H9 (cell line): ENCODE measurements at regions not wholly inside any gene's neighbourhood (a gene's known extent, or its start where the extent isn't known, plus 50 kb on each side); places are given as distances from the start of the nearest gene placed in this dataset.

Source experiments
- DNase-seq: peaks from one replicate; pipeline ENCODE4 v3.0.0-alpha.2; 2017
- H2AFZ ChIP-seq: one replicate; pipeline ENCODE4 v1.6.1; 2013; ENCODE audit warnings: mild to moderate bottlenecking, low read length, control low read depth, moderate library complexity
- H2AK5ac ChIP-seq: 2 replicates; pipeline ENCODE4 v1.6.1; 2013; ENCODE audit warnings: low read length, control low read depth, mixed read lengths; ENCODE audit not compliant: insufficient read length
- H2BK120ac ChIP-seq: one replicate; pipeline ENCODE4 v1.6.1; 2013; ENCODE audit warnings: low read depth, mild to moderate bottlenecking, low read length, control low read depth, inconsistent platforms; ENCODE audit not compliant: poor library complexity, severe bottlenecking
- H2BK12ac ChIP-seq: 2 replicates; pipeline ENCODE4 v1.6.1; 2013; ENCODE audit warnings: low read length, control low read depth, mixed read lengths, low read depth; ENCODE audit not compliant: insufficient read length
- H2BK15ac ChIP-seq: 2 replicates; pipeline ENCODE4 v1.6.1; 2013; ENCODE audit warnings: low read depth, low read length, control low read depth
- H2BK20ac ChIP-seq: one replicate; pipeline ENCODE4 v1.6.1; 2013; ENCODE audit warnings: low read depth, mild to moderate bottlenecking, low read length, control low read depth, inconsistent platforms; ENCODE audit not compliant: poor library complexity, severe bottlenecking
- H2BK5ac ChIP-seq: 2 replicates; pipeline ENCODE4 v1.6.1; 2013; ENCODE audit warnings: low read length, control low read depth, mixed read lengths; ENCODE audit not compliant: insufficient read length
- H3K14ac ChIP-seq: 2 replicates; pipeline ENCODE4 v1.6.1; 2013; ENCODE audit warnings: low read length, control low read depth; ENCODE audit not compliant: insufficient read depth
- H3K18ac ChIP-seq: 2 replicates; pipeline ENCODE4 v1.6.1; 2013; ENCODE audit warnings: low read depth, mild to moderate bottlenecking, mixed read lengths, low read length, control low read depth; ENCODE audit not compliant: insufficient read length
- H3K23ac ChIP-seq: 2 replicates; pipeline ENCODE4 v1.6.1; 2013; ENCODE audit warnings: low read length, control low read depth, mixed read lengths, low read depth; ENCODE audit not compliant: insufficient read length
- H3K23me2 ChIP-seq: 2 replicates; pipeline ENCODE4 v1.6.1; 2013; ENCODE audit warnings: low read depth, mild to moderate bottlenecking, mixed read lengths, low read length, control low read depth; ENCODE audit not compliant: insufficient read length, poor library complexity, severe bottlenecking
- H3K27ac ChIP-seq: 2 replicates; pipeline ENCODE4 v1.5.1; 2013; ENCODE audit warnings: low read length, control low read depth, mixed read lengths, low read depth; ENCODE audit not compliant: insufficient read length
- H3K27me3 ChIP-seq: 2 replicates; pipeline ENCODE4 v1.6.1; 2013; ENCODE audit warnings: low read length, control low read depth, inconsistent platforms; ENCODE audit not compliant: insufficient read depth
- H3K4ac ChIP-seq: 2 replicates; pipeline ENCODE4 v1.6.1; 2013; ENCODE audit warnings: low read depth, mild to moderate bottlenecking, control low read depth, inconsistent platforms, low read length, moderate library complexity
- H3K4me1 ChIP-seq: 2 replicates; pipeline ENCODE4 v1.6.1; 2013; ENCODE audit warnings: low read length, control low read depth, inconsistent platforms; ENCODE audit not compliant: insufficient read depth
- H3K4me2 ChIP-seq: 2 replicates; pipeline ENCODE4 v1.6.1; 2013; ENCODE audit warnings: low read length, control low read depth, mixed read lengths; ENCODE audit not compliant: insufficient read length, insufficient read depth
- H3K56ac ChIP-seq: 2 replicates; pipeline ENCODE4 v1.6.1; 2013; ENCODE audit warnings: low read depth, mild to moderate bottlenecking, mixed read lengths, low read length, control low read depth; ENCODE audit not compliant: insufficient read length
- H3K79me1 ChIP-seq: 2 replicates; pipeline ENCODE4 v1.6.1; 2013; ENCODE audit warnings: low read depth, mild to moderate bottlenecking, moderate library complexity, low read length, control low read depth, inconsistent platforms; ENCODE audit not compliant: insufficient read depth, poor library complexity, severe bottlenecking
- H3K79me2 ChIP-seq: 2 replicates; pipeline ENCODE4 v1.6.1; 2013; ENCODE audit warnings: low read length, control low read depth, inconsistent platforms; ENCODE audit not compliant: insufficient read depth
- H3K9ac ChIP-seq: 2 replicates; pipeline ENCODE4 v1.6.1; 2013; ENCODE audit warnings: low read length, control low read depth, mixed read lengths; ENCODE audit not compliant: insufficient read length; ENCODE audit errors: extremely low read depth
- H3K9me3 ChIP-seq: one replicate; pipeline ENCODE4 v1.6.1; 2013; ENCODE audit warnings: low read depth, low read length, inconsistent platforms; ENCODE audit not compliant: control insufficient read depth
- H3T11ph ChIP-seq: one replicate; pipeline ENCODE4 v1.6.1; 2013; ENCODE audit warnings: mild to moderate bottlenecking, low read length, control low read depth, inconsistent platforms
- H4K20me1 ChIP-seq: one replicate; pipeline ENCODE4 v1.6.1; 2013; ENCODE audit not compliant: control insufficient read depth, insufficient read length, insufficient read depth
- H4K5ac ChIP-seq: 2 replicates; pipeline ENCODE4 v1.6.1; 2013; ENCODE audit warnings: low read depth, mild to moderate bottlenecking, mixed read lengths, low read length, control low read depth; ENCODE audit not compliant: insufficient read length
- H4K8ac ChIP-seq: replicated peaks from 2 replicates; pipeline ENCODE4 v1.6.1; 2013; ENCODE audit warnings: low read length, control low read depth, mixed read lengths, low read depth; ENCODE audit not compliant: insufficient read length
- H4K91ac ChIP-seq: 2 replicates; pipeline ENCODE4 v1.6.1; 2013; ENCODE audit warnings: low read depth, mild to moderate bottlenecking, moderate library complexity, mixed read lengths, low read length, control low read depth; ENCODE audit not compliant: insufficient read length
- H3K27ac Mint-ChIP-seq, 3 experiments: 2 replicates in 2 of 3; 3 replicates in 1 of 3; pipeline ENCODE4 v1.8.0; 2020 to 2021; ENCODE audit warnings: mixed read lengths in 3 of 3, mild to moderate bottlenecking in 1 of 3, moderate library complexity in 1 of 3
- H3K27me3 Mint-ChIP-seq: 2 replicates; pipeline ENCODE4 v1.8.0; 2021; ENCODE audit warnings: low read depth, mild to moderate bottlenecking, moderate library complexity, mixed read lengths
- H3K36me3 Mint-ChIP-seq, 3 experiments: 2 replicates in 2 of 3; 3 replicates in 1 of 3; pipeline ENCODE4 v1.8.0; 2020 to 2021; ENCODE audit warnings: low read depth in 3 of 3, mixed read lengths in 3 of 3; ENCODE audit not compliant: insufficient read depth in 1 of 3
- H3K4me1 Mint-ChIP-seq, 2 experiments: 2 replicates each; pipeline ENCODE4 v1.8.0; 2020; ENCODE audit warnings: mixed read lengths in 2 of 2
- H3K4me3 Mint-ChIP-seq, 2 experiments: 2 replicates in 1 of 2; 3 replicates in 1 of 2; pipeline ENCODE4 v1.8.0; 2020 to 2021; ENCODE audit warnings: mild to moderate bottlenecking in 2 of 2, mixed read lengths in 2 of 2, moderate library complexity in 1 of 2
- H3K9me3 Mint-ChIP-seq, 2 experiments: 2 replicates in 1 of 2; 3 replicates in 1 of 2; pipeline ENCODE4 v1.8.0; 2020; ENCODE audit warnings: mild to moderate bottlenecking in 2 of 2, mixed read lengths in 2 of 2, moderate library complexity in 1 of 2
- CTCF ChIP-seq: fragments of 200-600 bp; sonication (generic); conservative IDR thresholded peaks from 3 replicates; pipeline ENCODE4 v1.8.0; 2021; ENCODE audit warnings: antibody characterized with exemption, mild to moderate bottlenecking
- WGBS: extraction: QIAGEN DNeasy Blood & Tissue Kit; methylation state at CpG from one replicate; pipeline ENCODE4 v1.1.7; 2013; ENCODE audit warnings: missing lambda C conversion rate, low lambda C conversion rate, mixed read lengths; ENCODE audit not compliant: insufficient read length; ENCODE audit errors: extremely low coverage; 5-methylcytosine and 5-hydroxymethylcytosine counted together

DNA sequence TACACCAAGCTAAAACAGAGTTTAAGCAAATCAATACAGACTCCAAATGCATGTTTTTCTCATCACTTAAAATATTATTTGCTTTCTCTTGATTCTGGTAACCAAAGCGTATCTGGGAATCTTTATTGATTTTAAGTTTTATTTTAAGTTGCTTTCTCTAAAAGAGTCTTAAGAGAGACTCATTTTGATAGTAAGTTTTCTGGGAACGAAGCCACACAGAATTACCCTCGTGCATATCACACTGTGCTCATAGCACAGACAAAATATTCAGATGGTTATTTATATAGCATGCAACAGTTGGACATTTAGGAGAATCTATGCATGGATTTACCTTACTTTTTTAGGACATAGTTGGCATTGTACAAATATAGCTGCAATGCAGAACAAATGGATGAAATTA lies 597.5 kb upstream of the NRXN1 start:
- Histone ChIP-seq H3K4ac (no peak overlapping the region), H3K79me2 (no peaks in the 10 kb centered on the region), H3K9me3 (no peaks in the 10 kb centered on the region), H2BK5ac (no peak overlapping the region), H3K23ac (no peak overlapping the region), H3K14ac (no peak overlapping the region), H3K4me2 (no peak overlapping the region), H2BK120ac (no peak overlapping the region), H2AFZ (no peak overlapping the region), H3K56ac (no peak overlapping the region), H3K18ac (no peak overlapping the region), H3K27ac (no peak overlapping the region), H3K4me1 (no peaks in the 10 kb centered on the region), H4K91ac (no peak overlapping the region), H3K9ac (no peak overlapping the region), H3T11ph (no peak overlapping the region), H4K20me1 (no peaks in the 10 kb centered on the region), H2AK5ac (no peak overlapping the region), H4K5ac (no peak overlapping the region), H3K23me2 (no peaks in the 10 kb centered on the region), H4K8ac (no peak overlapping the region), H2BK20ac (no peak overlapping the region), H3K27me3 (no peaks in the 10 kb centered on the region), H3K79me1 (no peaks in the 10 kb centered on the region), H2BK12ac (no peak overlapping the region), H2BK15ac (no peak overlapping the region)
- Mint-ChIP-seq H3K27ac (no peak overlapping the region), H3K36me3 (no peaks in the 10 kb centered on the region), H3K9me3 (peaks cover 0 to 2% of the 10 kb centered on the region in 2 experiments; a peak in 1 of 5 replicates), H3K4me3 (no peak overlapping the region), H3K4me1 (peaks cover 6 to 12% of the 10 kb centered on the region in 2 experiments), H3K27me3 (no peaks in the 10 kb centered on the region)
- no peak for TF ChIP-seq CTCF
- no CpG with 5 or more reads among the region's 3 CpGs for WGBS
- DNase-seq, result no peak
